ENCODE measurements at regions not wholly inside any gene's neighbourhood (a gene's known extent, or its start where the extent isn't known, plus 50 kb on each side); places are given as distances from the start of the nearest gene placed in this dataset.
"Not testable (repeated sequence)": the region's sequence is repeated elsewhere in the genome, so short reads cannot be mapped to it uniquely, and the experiment has no call there.

DNA sequence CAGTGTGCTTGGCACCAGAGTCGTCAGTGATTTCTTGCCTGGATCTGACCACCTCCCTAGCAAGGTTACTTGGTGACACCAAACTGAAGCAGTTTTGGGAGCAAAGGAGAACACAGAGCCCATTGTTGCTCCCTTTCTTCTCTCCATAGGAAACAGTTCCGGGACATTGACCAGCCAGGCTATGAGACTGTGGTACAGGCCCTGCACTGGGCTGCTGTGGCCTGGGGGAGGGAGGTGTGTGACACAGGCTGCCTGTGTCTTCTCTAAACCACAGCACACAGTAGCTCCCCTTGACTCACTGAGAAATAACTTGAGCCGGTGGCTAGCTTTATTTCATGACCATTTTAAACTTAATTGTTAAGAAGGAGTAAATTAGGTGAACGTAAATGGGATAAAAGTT, 214.8 kb upstream of the UBL3 start:
- no peak overlapping the region for H3K4me3 ChIP-seq (ENCODE audit: low read depth, low read length)
- TF ChIP-seq, protein P1, sequence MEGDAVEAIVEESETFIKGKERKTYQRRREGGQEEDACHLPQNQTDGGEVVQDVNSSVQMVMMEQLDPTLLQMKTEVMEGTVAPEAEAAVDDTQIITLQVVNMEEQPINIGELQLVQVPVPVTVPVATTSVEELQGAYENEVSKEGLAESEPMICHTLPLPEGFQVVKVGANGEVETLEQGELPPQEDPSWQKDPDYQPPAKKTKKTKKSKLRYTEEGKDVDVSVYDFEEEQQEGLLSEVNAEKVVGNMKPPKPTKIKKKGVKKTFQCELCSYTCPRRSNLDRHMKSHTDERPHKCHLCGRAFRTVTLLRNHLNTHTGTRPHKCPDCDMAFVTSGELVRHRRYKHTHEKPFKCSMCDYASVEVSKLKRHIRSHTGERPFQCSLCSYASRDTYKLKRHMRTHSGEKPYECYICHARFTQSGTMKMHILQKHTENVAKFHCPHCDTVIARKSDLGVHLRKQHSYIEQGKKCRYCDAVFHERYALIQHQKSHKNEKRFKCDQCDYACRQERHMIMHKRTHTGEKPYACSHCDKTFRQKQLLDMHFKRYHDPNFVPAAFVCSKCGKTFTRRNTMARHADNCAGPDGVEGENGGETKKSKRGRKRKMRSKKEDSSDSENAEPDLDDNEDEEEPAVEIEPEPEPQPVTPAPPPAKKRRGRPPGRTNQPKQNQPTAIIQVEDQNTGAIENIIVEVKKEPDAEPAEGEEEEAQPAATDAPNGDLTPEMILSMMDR (IDR thresholded peaks at IDR 0.05; ENCODE audit: low read depth, low read length): no peak

DNA sequence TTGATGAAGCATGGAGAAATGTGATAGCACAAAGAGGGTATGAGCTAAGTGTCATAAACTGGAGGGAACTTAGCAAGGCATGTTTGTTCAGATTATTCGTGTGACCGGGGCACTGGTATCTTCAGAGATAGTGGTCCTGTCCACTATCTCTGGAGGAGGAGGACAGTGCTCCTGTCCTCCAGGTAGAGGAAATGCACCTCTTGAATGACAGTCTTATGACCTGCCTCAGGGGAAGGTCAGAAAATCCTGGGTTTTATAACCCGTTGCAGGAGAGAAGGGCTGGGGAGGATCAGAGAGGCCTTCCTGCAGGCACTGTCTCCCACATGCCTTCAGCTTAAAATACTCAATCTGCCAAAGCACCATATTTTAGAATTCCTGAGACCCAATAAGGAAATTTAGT, 213.5 kb upstream of the UBL3 start:
- H3K4me3 ChIP-seq (ENCODE audit: low read depth, low read length): no peak overlapping the region
- TF ChIP-seq, protein P1 (IDR thresholded peaks at IDR 0.05; ENCODE audit: low read depth, low read length): no peak

- H3K4me3 ChIP-seq (ENCODE audit: low read depth, low read length): no peak overlapping the region
- TF ChIP-seq, protein P1 (IDR thresholded peaks at IDR 0.05; ENCODE audit: low read depth, low read length): no peak
Observed at GRCh38 chr13:30061217-30061616, 210.8 kb upstream of the UBL3 start.

DNA sequence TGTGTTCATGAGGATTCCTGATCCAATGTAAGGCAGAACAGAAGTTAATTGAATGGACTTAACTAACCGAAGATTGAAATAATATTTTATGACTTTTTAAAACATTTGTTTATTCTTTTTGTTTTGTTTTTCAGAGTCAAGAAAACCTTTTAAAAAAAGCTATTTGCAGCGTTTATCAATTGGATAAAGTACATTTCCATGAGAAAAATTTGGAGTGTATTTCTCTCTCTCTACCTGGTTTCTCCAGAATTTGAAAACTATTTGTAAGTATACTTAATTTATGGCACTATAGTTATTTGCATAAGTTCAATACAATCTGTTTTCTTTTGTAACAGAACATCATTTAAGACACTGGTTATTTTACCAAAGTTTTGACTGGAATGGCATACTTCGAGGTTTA, 208.0 kb upstream of the UBL3 start:
- H3K4me3 ChIP-seq (ENCODE audit: low read depth, low read length): no peak overlapping the region
- TF ChIP-seq, protein P1 (IDR thresholded peaks at IDR 0.05; ENCODE audit: low read depth, low read length): no peak

DNA sequence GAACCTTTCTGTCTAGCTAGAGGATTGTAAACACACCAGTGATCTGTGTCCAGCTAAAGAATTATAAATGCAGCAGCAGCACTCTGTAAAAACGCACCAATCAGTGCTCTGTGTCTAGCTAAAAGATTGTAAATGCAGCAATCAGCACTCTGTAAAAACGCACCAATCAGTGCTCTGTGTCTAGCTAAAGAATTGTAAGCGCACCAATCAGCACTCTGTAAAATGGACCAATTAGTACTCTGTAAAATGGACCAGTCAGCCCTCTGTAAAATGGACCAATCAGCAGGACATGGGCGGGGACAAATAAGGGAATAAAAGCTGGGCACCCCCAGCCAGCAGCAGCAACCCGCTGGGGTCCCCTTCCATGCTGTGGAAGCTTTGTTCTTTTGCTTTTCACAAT, 204.1 kb upstream of the UBL3 start:
- H3K4me3 ChIP-seq (ENCODE audit: low read depth, low read length): not testable (repeated sequence)

GRCh38 chr13:30053939-30054338, 203.5 kb upstream of the UBL3 start:
- TF ChIP-seq, protein P1 (IDR thresholded peaks at IDR 0.05; ENCODE audit: low read depth, low read length): no peak
- no peak overlapping the region for H3K4me3 ChIP-seq (ENCODE audit: low read depth, low read length)

- no peak overlapping the region for H3K4me3 ChIP-seq (ENCODE audit: low read depth, low read length)
- TF ChIP-seq, protein P1 (IDR thresholded peaks at IDR 0.05; ENCODE audit: low read depth, low read length): no peak
Observed at GRCh38 chr13:30052120-30052519, 201.7 kb upstream of the UBL3 start.

DNA sequence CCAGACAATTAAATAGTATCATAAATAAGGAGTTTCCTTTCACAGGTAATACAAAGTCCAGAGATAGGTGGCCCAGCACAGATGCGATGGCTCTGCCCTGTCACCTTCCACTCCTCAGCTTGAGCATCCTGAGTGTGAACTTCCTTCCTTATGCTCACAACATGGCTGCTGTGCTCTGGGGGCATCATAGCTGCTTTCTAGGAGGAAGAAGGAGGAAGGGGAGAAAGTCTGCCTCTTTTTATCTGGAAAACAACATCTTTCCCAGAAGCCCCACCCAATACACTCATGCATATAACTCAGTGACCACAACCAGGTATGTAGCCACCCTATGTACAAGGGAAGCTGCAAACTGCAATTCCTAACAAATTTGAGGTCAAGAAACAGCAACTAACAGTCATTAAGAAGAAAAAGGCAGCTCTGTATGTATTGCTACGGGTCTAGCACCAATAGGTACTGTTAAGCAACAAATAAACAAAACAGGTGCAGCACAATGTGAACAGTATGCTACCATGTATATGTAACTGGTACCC, 201.2 kb upstream of the UBL3 start:
- no peak overlapping the region for H3K4me3 ChIP-seq (ENCODE audit: low read depth, low read length)
- TF ChIP-seq, protein P1 (IDR thresholded peaks at IDR 0.05; ENCODE audit: low read depth, low read length): no peak
